GM19324 (cell line): ENCODE measurements at regions not wholly inside any gene's neighbourhood (a gene's known extent, or its start where the extent isn't known, plus 50 kb on each side); places are given as distances from the start of the nearest gene placed in this dataset.

Experiments
- ATAC-seq: cut with Tn5 transposase; IDR thresholded peaks from one replicate; pipeline ENCODE4 v1.9.1; 2021; ENCODE audit warnings: mild to moderate bottlenecking, moderate library complexity; ENCODE audit not compliant: unreplicated experiment, low FRiP score

GRCh38 chr10:29048506-29048905, 240.4 kb upstream of the LYZL1 start:
- no peak for ATAC-seq

- ATAC-seq = no peak
Observed at GRCh38 chr10:29050081-29050480, 238.8 kb upstream of the LYZL1 start.

- ATAC-seq = no peak
Observed at GRCh38 chr10:29055101-29055500, 233.8 kb upstream of the LYZL1 start.

DNA sequence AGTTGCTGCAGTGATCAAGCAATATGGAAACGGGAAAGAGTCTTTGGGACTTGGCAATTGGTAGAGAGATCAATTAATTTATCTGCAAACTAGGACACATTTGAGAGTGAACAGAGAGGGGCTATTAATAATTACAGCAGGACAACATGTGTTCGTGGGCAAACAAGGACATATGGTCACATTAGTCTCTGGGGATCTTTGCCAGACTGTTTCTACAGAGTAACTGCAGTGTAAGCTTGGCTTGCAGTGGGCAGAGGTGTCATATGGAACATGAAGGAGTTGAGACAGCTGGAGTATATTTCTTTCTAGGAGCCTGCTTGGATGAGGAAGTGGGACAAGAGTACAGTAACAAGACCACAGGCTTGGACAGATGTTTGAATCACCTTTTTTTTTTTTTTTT, 232.1 kb upstream of the LYZL1 start:
- no peak for ATAC-seq

DNA sequence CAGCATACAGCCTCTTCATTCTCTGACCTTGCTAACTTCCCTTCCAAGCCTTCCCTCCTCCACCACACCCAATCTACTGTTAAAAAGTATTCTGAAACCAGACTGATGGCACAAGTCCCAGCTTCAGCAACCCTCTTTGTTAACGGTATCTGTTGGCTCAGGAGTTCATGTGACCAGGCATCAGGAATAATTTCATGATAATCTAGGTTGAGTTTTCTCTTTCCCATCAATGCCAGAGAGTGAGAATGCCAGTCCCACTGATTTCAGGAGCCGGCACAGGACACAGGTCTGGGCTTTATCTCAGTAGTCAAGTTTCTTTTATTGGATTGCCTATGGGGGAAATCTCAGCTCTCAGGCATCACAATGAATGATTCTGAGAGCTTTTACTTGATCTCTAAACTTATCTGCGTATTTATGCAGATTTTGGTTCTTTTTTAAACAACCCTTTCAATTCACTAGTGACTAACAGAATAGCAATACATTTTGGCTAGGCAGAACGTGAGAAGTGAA, 231.0 kb upstream of the LYZL1 start:
- no peak for ATAC-seq

DNA sequence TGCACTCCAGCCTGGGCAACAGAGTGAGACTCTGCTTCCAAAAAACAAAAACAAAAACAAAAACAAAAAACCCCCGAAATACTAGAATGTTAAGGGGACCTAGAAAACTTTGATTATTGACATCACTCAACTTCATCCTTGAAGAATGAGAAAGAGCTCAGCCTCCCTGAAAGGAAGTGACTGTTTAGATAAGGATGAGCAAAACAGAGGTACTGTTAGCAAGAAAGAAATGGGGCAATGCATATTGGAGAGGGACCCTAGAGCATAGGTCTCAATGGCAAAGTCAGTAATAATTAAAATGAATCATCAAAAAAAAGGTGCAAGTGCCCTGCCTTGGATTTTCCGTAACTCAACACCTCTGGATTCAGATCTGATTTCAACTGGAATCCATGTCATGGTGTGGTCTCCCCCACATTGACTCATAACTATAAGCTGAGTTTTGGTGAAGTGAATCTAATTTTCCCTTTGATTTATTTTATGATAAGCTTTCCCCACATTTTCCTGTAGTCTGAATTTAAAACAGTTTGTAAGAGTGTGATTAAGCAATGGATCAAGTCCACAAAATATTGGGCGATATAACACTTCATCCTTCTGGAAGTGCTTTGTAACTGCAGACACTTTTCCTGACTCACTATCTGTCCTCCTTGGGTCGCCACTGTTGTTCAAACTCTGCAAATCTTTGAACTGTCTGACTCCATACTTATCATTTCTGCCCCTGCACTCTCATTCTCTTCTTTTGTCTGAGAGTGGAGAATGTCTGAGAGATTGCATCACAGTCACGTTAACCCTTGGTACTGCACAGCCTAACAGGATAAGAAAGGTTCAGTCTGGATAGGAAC, 224.8 kb upstream of the LYZL1 start:
- ATAC-seq = no peak

GRCh38 chr10:29064680-29065079, 224.2 kb upstream of the LYZL1 start:
- ATAC-seq = no peak

- no peak for ATAC-seq
Observed at GRCh38 chr10:29067161-29067560, 221.7 kb upstream of the LYZL1 start.

DNA sequence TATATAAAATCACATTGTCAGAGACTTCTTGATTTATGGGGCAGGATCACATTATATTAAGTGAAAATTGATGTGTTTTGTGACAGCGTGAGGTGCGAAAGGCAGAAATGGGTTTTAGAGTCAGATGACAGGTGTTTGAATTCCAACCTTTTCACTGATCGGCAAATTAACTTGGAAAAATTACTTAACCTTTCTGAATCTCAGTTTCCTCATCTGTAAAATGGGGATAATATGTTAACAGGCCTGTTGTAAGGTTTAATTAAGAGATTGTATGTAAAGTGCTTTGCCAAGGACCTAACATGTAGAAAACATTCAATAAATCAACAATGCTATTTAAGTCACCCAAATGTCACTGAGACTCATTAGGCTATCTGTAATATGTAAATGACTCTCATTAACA, 221.2 kb upstream of the LYZL1 start:
- ATAC-seq = no peak

- ATAC-seq = no peak
Observed at GRCh38 chr10:29068302-29068701, 220.6 kb upstream of the LYZL1 start.

GRCh38 chr10:29068966-29069365, 219.9 kb upstream of the LYZL1 start:
- no peak for ATAC-seq

DNA sequence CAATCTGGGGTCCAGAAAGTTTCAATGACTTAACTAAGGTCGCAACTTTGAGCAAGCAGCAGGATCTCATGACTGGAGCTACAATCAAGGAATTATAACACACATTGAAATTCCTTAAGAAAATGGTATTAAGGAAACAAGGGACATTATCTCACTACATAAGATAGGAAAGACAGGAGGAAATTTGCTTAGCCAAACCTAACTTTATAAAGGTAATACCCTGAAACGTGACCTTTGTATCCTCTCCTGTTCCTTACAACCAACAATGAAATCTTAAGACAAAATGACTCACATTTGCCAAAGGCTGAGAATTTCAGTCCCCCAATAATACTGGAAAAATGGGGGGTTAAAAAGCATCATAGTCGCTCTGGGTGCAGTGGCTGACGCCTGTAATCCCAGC, 218.9 kb upstream of the LYZL1 start:
- no peak for ATAC-seq

DNA sequence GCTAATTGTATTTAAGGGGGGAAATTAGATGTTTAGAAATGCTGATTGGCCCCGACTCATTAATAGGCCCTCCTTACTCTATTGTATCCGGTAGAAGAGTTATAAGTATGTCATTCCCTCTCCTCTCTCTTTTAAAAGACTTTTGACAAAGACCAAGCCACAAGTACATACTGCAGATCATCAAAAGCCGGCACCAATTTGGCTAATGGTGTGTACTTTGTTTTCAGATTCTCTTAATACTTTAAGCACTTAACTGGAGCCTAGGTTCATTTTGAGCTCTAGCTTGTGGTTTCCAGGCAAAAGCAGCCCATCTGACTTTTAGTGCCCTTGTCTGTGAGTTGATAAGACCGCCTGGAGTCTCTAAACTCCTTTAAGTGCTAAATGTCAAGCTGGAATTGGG, 210.0 kb upstream of the LYZL1 start:
- ATAC-seq = no peak

DNA sequence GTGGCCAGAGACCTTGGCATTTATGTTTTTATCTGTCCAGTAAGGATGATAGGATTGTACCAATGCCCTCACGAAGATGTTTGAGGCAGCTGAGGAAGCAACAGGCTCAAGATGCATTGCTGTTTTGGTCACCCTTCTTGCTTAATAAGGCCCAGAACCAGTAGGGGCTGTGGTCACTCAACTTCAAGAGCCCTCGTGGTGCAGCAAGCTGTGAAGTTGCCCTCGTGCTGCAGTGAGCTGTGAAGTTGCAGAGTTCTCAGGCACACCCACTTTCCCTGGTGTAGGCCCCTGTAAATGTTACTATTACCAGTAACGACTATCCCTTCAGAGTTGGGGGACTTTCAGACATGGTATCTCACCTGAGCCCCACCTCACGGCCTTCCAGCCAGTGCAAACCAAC, 207.6 kb upstream of the LYZL1 start:
- no peak for ATAC-seq

- no peak for ATAC-seq
Observed at GRCh38 chr10:29081951-29082685, 206.8 kb upstream of the LYZL1 start.

DNA sequence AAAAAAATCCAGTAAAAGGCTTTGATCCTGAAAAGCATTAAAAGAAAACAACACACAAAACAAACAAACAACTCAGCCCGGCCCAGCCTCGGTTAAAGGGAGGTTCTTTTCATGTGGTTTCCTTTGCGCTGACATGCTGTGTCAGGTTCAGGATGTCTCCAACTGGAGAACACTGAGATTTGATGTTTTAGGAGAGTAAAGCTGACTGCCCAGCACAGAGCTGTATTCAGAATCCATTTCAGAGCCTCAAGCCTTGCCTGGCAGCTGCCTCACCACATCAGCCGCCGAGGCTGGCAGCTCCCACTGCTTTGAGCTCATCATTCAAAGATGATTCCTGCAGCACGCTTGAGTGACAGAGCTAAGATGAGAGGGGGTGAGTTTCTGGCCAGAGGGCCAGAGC, 205.8 kb upstream of the LYZL1 start:
- no peak for ATAC-seq

- ATAC-seq = no peak
Observed at GRCh38 chr10:29084681-29085307, 204.1 kb upstream of the LYZL1 start.

DNA sequence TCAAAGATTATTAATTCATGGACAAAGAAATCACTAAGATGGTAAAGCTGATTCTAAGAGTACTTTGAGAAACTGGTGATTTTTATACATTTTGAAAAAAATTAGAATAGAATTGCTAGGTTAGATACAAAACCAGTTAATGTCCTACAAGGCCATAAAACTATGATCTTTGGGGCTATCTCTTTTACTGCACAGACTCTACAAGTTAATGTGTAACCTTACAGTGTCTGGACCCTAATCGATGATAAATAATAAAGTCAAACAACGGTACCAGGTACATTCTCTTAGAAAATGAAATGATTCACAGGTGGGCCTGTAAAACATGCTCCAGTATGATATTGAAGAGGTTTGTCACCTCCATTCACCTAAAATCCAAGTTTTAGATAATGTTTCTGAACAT, 199.8 kb upstream of the LYZL1 start:
- ATAC-seq = no peak

GRCh38 chr10:29096303-29096824, 192.5 kb upstream of the LYZL1 start:
- no peak for ATAC-seq

DNA sequence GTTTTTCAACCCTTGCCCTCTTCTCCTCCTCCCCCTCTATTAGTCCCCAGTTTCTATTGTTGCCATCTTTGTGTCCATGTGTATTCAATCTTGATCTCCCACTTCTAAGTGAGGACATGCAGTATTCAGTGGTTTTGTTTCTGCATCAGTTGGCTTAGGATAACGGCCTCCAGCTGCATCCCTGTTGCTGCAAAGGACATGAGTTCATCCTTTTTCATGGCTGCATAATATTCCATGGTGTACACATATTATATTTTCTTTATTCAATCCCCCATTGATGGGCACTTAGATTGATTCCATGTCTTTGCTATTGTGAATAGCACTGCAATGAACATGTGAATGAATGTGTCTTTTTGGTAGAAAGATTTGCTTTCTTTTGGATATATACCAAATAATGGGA, 190.4 kb upstream of the LYZL1 start:
- ATAC-seq = no peak

- no peak for ATAC-seq
Observed at GRCh38 chr10:29099001-29099400, 189.9 kb upstream of the LYZL1 start.
